ENCODE measurements at regions not wholly inside any gene's neighbourhood (a gene's known extent, or its start where the extent isn't known, plus 50 kb on each side); places are given as distances from the start of the nearest gene placed in this dataset.

DNA sequence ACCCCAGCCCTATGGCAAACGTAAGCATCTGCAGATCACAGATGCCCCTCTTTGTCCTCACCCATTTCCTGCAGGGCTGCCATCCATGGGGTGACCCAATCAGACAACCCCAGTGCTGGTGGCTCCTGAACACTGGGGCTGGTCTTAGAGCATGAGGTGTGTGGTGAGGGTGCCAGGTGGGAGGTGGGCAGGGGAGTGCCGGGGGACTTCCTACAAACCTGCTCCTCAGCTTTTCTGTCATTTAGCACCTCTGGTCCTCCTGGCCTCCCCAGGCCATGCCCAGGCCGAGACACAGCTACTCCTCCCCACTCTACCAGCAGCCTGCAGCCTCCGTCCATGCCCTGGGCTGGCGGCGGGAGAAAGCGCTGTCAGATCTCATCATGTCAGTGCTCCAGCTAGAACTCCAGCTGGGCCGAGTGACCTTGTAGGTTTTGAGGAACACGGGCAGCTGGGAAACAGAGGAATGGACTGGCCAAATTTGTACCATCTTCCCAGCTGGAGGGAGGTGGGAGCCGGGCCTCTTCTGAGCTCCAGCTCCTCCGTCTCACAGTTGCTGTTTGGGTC lies 157.7 kb upstream of the NECTIN1 start:
- Histone ChIP-seq H3K4me1 (ENCODE audit: insufficient read depth) (no peaks in the 10 kb centered on the region), H3K27ac (ENCODE audit: low read depth) (no peak overlapping the region), H3K27me3 (ENCODE audit: insufficient read depth) (no peaks in the 10 kb centered on the region), H2AFZ (no peak overlapping the region), H4K20me1 (replicated peaks; ENCODE audit: insufficient read depth) (no peaks in the 10 kb centered on the region), H3F3A (replicated peaks; ENCODE audit: low read depth) (no peaks in the 10 kb centered on the region), H3K9me2 (ENCODE audit: insufficient read depth) (peaks cover 4% of the 10 kb centered on the region; the same call in 1 of the 2 replicates), H3K36me3 (ENCODE audit: insufficient read depth) (no peaks in the 10 kb centered on the region), H3K4me2 (no peak overlapping the region), H3K79me2 (replicated peaks; ENCODE audit: insufficient read depth) (no peaks in the 10 kb centered on the region), H3K4me3 (no peak overlapping the region)
- H3K36me3 Mint-ChIP-seq (ENCODE audit: low read depth): no peaks in the 10 kb centered on the region; the same call in 2 of the 3 replicates
- H3K27me3 Mint-ChIP-seq (ENCODE audit: insufficient read depth, low read depth, poor library complexity): peaks cover 8% of the 10 kb centered on the region
- no peak overlapping the region for H3K27ac Mint-ChIP-seq
- H3K9me3 Mint-ChIP-seq: no peaks in the 10 kb centered on the region
- peaks cover 7% of the 10 kb centered on the region for H3K4me1 Mint-ChIP-seq
- DNase-seq (ENCODE audit: low spot score) (no peak), ATAC-seq (no peak)
- no peak for TF ChIP-seq ZNF331 (CRISPR knock-in tag; IDR thresholded peaks at IDR 0.05; ENCODE audit: low read depth)
- TF ChIP-seq REST (IDR thresholded peaks at IDR 0.05; ENCODE audit: unreplicated experiment): no peak
- TF ChIP-seq NANOG (IDR thresholded peaks at IDR 0.05; ENCODE audit: borderline replicate concordance): no peak
- no peak for TF ChIP-seq POLR2AphosphoS5 (IDR thresholded peaks at IDR 0.05; ENCODE audit: low read depth)
- TF ChIP-seq CREB1 (CRISPR knock-in tag; IDR thresholded peaks at IDR 0.05; ENCODE audit: low read depth): no peak
- TF ChIP-seq, protein P1, sequence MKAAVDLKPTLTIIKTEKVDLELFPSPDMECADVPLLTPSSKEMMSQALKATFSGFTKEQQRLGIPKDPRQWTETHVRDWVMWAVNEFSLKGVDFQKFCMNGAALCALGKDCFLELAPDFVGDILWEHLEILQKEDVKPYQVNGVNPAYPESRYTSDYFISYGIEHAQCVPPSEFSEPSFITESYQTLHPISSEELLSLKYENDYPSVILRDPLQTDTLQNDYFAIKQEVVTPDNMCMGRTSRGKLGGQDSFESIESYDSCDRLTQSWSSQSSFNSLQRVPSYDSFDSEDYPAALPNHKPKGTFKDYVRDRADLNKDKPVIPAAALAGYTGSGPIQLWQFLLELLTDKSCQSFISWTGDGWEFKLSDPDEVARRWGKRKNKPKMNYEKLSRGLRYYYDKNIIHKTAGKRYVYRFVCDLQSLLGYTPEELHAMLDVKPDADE (IDR thresholded peaks at IDR 0.05): no peak
- H3K4me3 Mint-ChIP-seq: no peak overlapping the region

- Histone ChIP-seq H3K4me3 (no peak overlapping the region), H3K27ac (ENCODE audit: low read depth) (no peak overlapping the region), H4K20me1 (replicated peaks; ENCODE audit: insufficient read depth) (no peaks in the 10 kb centered on the region), H3K9me2 (ENCODE audit: insufficient read depth) (peaks cover 4% of the 10 kb centered on the region; the same call in 1 of the 2 replicates), H3K4me1 (ENCODE audit: insufficient read depth) (no peaks in the 10 kb centered on the region), H3K79me2 (replicated peaks; ENCODE audit: insufficient read depth) (no peaks in the 10 kb centered on the region), H3K27me3 (ENCODE audit: insufficient read depth) (no peaks in the 10 kb centered on the region), H3K4me2 (no peak overlapping the region), H3F3A (replicated peaks; ENCODE audit: low read depth) (no peaks in the 10 kb centered on the region), H3K36me3 (ENCODE audit: insufficient read depth) (no peaks in the 10 kb centered on the region), H2AFZ (no peak overlapping the region)
- H3K27ac Mint-ChIP-seq: no peak overlapping the region
- no peak for ATAC-seq
- no peaks in the 10 kb centered on the region; the same call in 2 of the 3 replicates for H3K36me3 Mint-ChIP-seq (ENCODE audit: low read depth)
- no peak overlapping the region for H3K4me3 Mint-ChIP-seq
- no peak for DNase-seq (ENCODE audit: low spot score)
- peaks cover 7% of the 10 kb centered on the region for H3K4me1 Mint-ChIP-seq
- no peaks in the 10 kb centered on the region for H3K9me3 Mint-ChIP-seq
- H3K27me3 Mint-ChIP-seq (ENCODE audit: insufficient read depth, low read depth, poor library complexity): peaks cover 8% of the 10 kb centered on the region
- TF ChIP-seq, protein P2, sequence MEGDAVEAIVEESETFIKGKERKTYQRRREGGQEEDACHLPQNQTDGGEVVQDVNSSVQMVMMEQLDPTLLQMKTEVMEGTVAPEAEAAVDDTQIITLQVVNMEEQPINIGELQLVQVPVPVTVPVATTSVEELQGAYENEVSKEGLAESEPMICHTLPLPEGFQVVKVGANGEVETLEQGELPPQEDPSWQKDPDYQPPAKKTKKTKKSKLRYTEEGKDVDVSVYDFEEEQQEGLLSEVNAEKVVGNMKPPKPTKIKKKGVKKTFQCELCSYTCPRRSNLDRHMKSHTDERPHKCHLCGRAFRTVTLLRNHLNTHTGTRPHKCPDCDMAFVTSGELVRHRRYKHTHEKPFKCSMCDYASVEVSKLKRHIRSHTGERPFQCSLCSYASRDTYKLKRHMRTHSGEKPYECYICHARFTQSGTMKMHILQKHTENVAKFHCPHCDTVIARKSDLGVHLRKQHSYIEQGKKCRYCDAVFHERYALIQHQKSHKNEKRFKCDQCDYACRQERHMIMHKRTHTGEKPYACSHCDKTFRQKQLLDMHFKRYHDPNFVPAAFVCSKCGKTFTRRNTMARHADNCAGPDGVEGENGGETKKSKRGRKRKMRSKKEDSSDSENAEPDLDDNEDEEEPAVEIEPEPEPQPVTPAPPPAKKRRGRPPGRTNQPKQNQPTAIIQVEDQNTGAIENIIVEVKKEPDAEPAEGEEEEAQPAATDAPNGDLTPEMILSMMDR (conservative IDR thresholded peaks at IDR 0.05; ENCODE audit: low read depth in 2 of 2): no peak
- no peak for TF ChIP-seq ZNF114 (CRISPR knock-in tag; IDR thresholded peaks at IDR 0.05)
- TF ChIP-seq EZH2phosphoT487 (IDR thresholded peaks at IDR 0.05; ENCODE audit: unreplicated experiment): no peak
- TF ChIP-seq, protein P1 (IDR thresholded peaks at IDR 0.05): no peak
- no peak for TF ChIP-seq REST (IDR thresholded peaks at IDR 0.05; ENCODE audit: unreplicated experiment)
- TF ChIP-seq JUNB (IDR thresholded peaks at IDR 0.05; ENCODE audit: unreplicated experiment): no peak
- TF ChIP-seq STAT1 (IDR thresholded peaks at IDR 0.05; ENCODE audit: unreplicated experiment): no peak
- no peak for TF ChIP-seq POLR2AphosphoS5 (IDR thresholded peaks at IDR 0.05; ENCODE audit: low read depth)
- TF ChIP-seq NANOG (IDR thresholded peaks at IDR 0.05; ENCODE audit: borderline replicate concordance): no peak
- no peak for TF ChIP-seq CREB1 (CRISPR knock-in tag; IDR thresholded peaks at IDR 0.05; ENCODE audit: low read depth)
Observed at GRCh38 chr11:119885861-119886567, 157.0 kb upstream of the NECTIN1 start.
